Kidney (tissue), 13 donors: ENCODE measurements at regions not wholly inside any gene's neighbourhood (a gene's known extent, or its start where the extent isn't known, plus 50 kb on each side); places are given as distances from the start of the nearest gene placed in this dataset.
A peak's percentile ranks its signal among the peaks of the same experiment; 100 is the strongest.

Experiments used
- DNase-seq, 5 donors: peaks; one replicate each; pipeline ENCODE4 v3.0.0-alpha.2; 2013 to 2020
- FAIRE-seq: peaks from 2 replicates; lab custom pipeline; 2012; peaks lifted over from hg19 to GRCh38; lab: Jason Lieb, UNC
- H3K27ac ChIP-seq, 2 donors: one replicate each; pipeline ENCODE4 v1.7.0; 2013; ENCODE audit warnings: low read depth in 2 of 2, low read length in 2 of 2, inconsistent platforms in 1 of 2
- H3K27me3 ChIP-seq: one replicate; pipeline ENCODE4 v1.7.1; 2013; ENCODE audit warnings: low read length, inconsistent platforms; ENCODE audit not compliant: control insufficient read depth, insufficient read depth
- H3K36me3 ChIP-seq, 3 donors: one replicate each; pipeline versions ENCODE4 v1.7.0 to v1.7.1; 2013; ENCODE audit warnings: low read length in 3 of 3, control low read depth in 1 of 3, inconsistent platforms in 1 of 3; ENCODE audit not compliant: insufficient read depth in 3 of 3, control insufficient read depth in 2 of 3
- H3K4me1 ChIP-seq, 3 donors: one replicate each; pipeline versions ENCODE4 v1.7.0 to v1.7.1; 2013; ENCODE audit warnings: low read length in 3 of 3, inconsistent platforms in 1 of 3, low read depth in 1 of 3; ENCODE audit not compliant: control insufficient read depth in 2 of 3, insufficient read depth in 2 of 3
- H3K4me3 ChIP-seq, 3 donors: one replicate each; pipeline versions ENCODE4 v1.7.0 to v1.8.1; 2013; ENCODE audit warnings: low read length in 3 of 3, control low read depth in 1 of 3, inconsistent platforms in 1 of 3
- H3K9ac ChIP-seq, 3 donors: one replicate each; pipeline versions ENCODE4 v1.7.0 to v1.7.1; 2013; ENCODE audit warnings: low read length in 3 of 3, control low read depth in 1 of 3, inconsistent platforms in 1 of 3
- H3K9me3 ChIP-seq, 3 donors: one replicate each; pipeline versions ENCODE4 v1.7.0 to v1.7.1; 2013; ENCODE audit warnings: low read length in 3 of 3, control low read depth in 1 of 3, inconsistent platforms in 1 of 3; ENCODE audit not compliant: control insufficient read depth in 2 of 3, insufficient read depth in 1 of 3
- intact Hi-C: fragments of 100-400 bp; cut with DNase I; formaldehyde crosslinking; loops from one replicate; pipeline ENCODE4 v1.11.1; 2022
- TF ChIP-seq, protein P1 (sequence below): IDR thresholded peaks from 3 replicates; pipeline ENCODE4 v1.5.1; 2012; ENCODE audit warnings: mild to moderate bottlenecking, moderate library complexity, borderline replicate concordance; ENCODE audit not compliant: insufficient read depth; ENCODE audit errors: extremely low read depth
- donor health status: control.
- donor health status: control.
- donor health status: control.
- donor health status: control.
- donor health status: control.
- donor health status: DM: yes; HTN: yes; CAD: no.
- donor health status: Normal renal cell carcinoma (clear cell type).

DNA sequence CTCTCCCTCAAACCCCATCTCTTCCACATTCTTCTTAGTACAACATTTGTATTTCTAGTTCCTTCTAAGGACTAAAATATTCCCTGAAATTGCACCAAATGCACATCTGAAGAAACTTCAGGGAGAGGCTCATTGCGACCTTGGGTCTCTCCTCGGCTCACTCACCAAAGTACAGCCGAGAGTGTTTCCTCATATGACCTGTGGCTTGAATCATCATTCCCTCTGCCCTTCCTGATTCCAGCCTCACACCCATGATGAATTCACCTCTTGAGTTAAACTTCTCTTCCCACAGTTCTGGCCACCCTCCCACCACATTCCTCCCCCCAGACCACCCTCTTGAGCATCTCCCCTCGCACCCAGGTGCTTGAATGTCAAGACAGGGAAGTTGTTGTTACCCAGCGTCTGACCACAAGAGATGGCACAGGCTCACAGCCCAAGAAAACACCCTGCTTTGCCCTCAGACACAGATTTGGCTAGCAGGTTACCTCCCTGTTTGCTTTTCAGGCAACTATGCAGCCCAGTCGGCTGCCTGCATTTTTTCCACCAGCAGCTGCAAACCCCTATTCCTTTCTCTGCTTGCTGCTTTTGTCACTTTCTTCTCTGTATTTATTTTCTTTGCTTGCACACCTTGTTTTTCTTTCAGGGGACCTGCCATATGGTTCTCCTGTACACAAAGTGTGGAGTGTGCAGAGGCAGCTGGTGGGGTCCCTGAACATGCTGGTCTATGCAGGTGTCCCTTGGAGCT, 214.8 kb downstream of the SPATA18 start:
- no peak for DNase-seq
- no peaks in the 10 kb centered on the region for H3K36me3 ChIP-seq
- H3K4me3 ChIP-seq = no peak overlapping the region
- no peak overlapping the region for H3K9ac ChIP-seq
- H3K27ac ChIP-seq = no peak overlapping the region
- H3K4me1 ChIP-seq = no peaks in the 10 kb centered on the region
- TF ChIP-seq, protein P1, sequence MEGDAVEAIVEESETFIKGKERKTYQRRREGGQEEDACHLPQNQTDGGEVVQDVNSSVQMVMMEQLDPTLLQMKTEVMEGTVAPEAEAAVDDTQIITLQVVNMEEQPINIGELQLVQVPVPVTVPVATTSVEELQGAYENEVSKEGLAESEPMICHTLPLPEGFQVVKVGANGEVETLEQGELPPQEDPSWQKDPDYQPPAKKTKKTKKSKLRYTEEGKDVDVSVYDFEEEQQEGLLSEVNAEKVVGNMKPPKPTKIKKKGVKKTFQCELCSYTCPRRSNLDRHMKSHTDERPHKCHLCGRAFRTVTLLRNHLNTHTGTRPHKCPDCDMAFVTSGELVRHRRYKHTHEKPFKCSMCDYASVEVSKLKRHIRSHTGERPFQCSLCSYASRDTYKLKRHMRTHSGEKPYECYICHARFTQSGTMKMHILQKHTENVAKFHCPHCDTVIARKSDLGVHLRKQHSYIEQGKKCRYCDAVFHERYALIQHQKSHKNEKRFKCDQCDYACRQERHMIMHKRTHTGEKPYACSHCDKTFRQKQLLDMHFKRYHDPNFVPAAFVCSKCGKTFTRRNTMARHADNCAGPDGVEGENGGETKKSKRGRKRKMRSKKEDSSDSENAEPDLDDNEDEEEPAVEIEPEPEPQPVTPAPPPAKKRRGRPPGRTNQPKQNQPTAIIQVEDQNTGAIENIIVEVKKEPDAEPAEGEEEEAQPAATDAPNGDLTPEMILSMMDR = no peak
- H3K9me3 ChIP-seq = no peaks in the 10 kb centered on the region
- H3K27me3 ChIP-seq = no peaks in the 10 kb centered on the region
- no peak for FAIRE-seq
- intact Hi-C loops = no loop called here

DNA sequence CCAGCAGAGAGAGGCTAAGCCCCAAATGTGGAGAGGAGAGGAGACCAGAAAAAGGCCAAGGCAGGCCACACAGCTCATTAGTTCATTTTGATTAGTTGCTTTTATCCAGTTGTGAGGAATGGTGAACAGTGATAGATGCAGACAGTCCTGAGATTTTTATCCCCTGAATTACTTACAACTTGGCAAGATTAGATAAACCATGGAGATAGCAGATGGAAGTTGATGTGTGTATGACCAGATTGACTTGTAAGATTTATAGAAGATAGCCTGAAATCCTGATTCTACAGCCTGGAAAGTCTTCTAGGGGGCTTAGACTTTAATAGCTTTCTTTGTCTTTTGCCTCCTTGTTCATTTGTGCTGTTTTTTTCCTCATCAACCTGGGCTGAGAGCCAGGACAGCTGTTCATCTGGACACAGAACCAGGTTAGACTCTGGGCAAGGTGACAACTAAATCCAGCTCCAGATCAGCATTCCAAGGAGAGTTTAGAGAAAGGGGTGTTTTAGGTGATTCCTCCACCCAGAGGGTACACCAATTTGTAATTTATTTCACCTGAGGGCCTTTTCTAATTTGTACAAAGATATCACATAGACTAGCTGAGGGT, 215.5 kb downstream of the SPATA18 start:
- TF ChIP-seq, protein P1 = no peak
- H3K4me3 ChIP-seq = no peak overlapping the region
- no peak overlapping the region for H3K27ac ChIP-seq
- FAIRE-seq (no peak), DNase-seq (peak in 1 of 5 donors; percentile 36)
- H3K9ac ChIP-seq = no peak overlapping the region
- no peaks in the 10 kb centered on the region for H3K9me3 ChIP-seq
- intact Hi-C loops = no loop called here
- H3K27me3 ChIP-seq = no peaks in the 10 kb centered on the region
- H3K4me1 ChIP-seq = no peaks in the 10 kb centered on the region
- H3K36me3 ChIP-seq = no peaks in the 10 kb centered on the region

DNA sequence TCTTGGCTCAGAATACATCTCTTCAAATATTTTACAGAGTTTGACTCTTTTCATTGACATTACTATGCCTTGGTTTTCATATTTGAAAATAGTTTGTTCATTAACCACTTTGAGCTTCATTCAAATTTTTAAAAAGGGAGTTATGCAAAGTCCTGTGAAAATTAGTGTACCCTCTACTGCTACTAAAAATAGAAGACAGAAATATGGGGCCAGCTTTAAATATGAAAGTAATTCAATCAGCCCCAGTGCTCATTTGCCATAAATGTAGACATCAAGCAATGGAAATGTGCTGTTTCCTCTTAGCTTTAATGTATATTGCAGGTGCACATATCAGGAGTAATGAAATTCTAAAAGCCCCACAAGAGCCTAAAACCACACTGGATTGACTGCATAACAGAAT, 218.7 kb downstream of the SPATA18 start:
- Histone ChIP-seq H3K27ac (no peak overlapping the region), H3K4me1 (no peaks in the 10 kb centered on the region), H3K36me3 (no peaks in the 10 kb centered on the region), H3K9ac (no peak overlapping the region), H3K27me3 (no peaks in the 10 kb centered on the region), H3K9me3 (no peaks in the 10 kb centered on the region), H3K4me3 (no peak overlapping the region)
- DNase-seq (no peak), FAIRE-seq (no peak)
- TF ChIP-seq, protein P1 = no peak
- intact Hi-C loops = no loop called here
